Ovary (tissue), 7 donors: ENCODE measurements at regions not wholly inside any gene's neighbourhood (a gene's known extent, or its start where the extent isn't known, plus 50 kb on each side); places are given as distances from the start of the nearest gene placed in this dataset.

Experiments
- DNase-seq, 5 donors: peaks; one replicate each; pipeline ENCODE4 v3.0.0-alpha.2; 2019 to 2020
- H3K27ac ChIP-seq, 2 donors: fragments of 200-600 bp; one replicate each; pipeline versions ENCODE4 v1.5.1 to v1.8.0; 2019 to 2022
- H3K27me3 ChIP-seq: fragments of 200-600 bp; one replicate; pipeline ENCODE4 v1.8.0; 2022
- H3K36me3 ChIP-seq: fragments of 200-600 bp; sonication (generic); one replicate; pipeline ENCODE4 v1.5.1; 2019
- H3K4me1 ChIP-seq: one replicate; pipeline ENCODE4 v1.8.1; 2013; ENCODE audit warnings: mild to moderate bottlenecking, moderate library complexity; ENCODE audit not compliant: insufficient read depth
- H3K4me3 ChIP-seq: fragments of 200-600 bp; sonication (generic); one replicate; pipeline ENCODE4 v1.5.1; 2017
- H3K9me3 ChIP-seq, 2 donors: fragments of 200-600 bp in 1 of 2; sonication (generic) in 1 of 2; one replicate each; pipeline versions ENCODE4 v1.5.1 to v1.8.1; 2013 to 2019; ENCODE audit warnings: mild to moderate bottlenecking in 1 of 2, moderate library complexity in 1 of 2
- CTCF ChIP-seq, 3 donors: fragments of 450-650 bp in 2 of 3; fragments of 200-600 bp in 1 of 3; IDR thresholded peaks; one replicate each; pipeline versions ENCODE4 v1.5.1 to v1.8.0; 2016 to 2022; ENCODE audit warnings: antibody characterized with exemption in 3 of 3, mild to moderate bottlenecking in 1 of 3
- EP300 ChIP-seq: sonication (generic); formaldehyde crosslinking; IDR thresholded peaks from one replicate; pipeline ENCODE4 v1.6.1; 2017; ENCODE audit warnings: antibody characterized with exemption
- POLR2A ChIP-seq: fragments of 450-650 bp; IDR thresholded peaks from one replicate; pipeline ENCODE4 v1.6.1; 2017; ENCODE audit warnings: antibody characterized with exemption, mild to moderate bottlenecking, moderate library complexity
- WGBS, 3 donors: extraction: QIAGEN DNeasy Blood & Tissue Kit in 1 of 3; methylation state at CpG; one replicate each; pipeline versions ENCODE4 v1.1.5 to v1.1.7; 2013 to 2017; 5-methylcytosine and 5-hydroxymethylcytosine counted together
- intact Hi-C, 4 donors: fragments of 100-400 bp; cut with DNase I; formaldehyde crosslinking; loops; one replicate each; pipeline versions ENCODE4 v1.11.0 to v1.15.1; 2022 to 2023
- donor health status: DM: no; HTN: no; CAD: no; lungs with moderate emphysema.
- donor health status: DM: no; HTN: no; CAD: no.
- donor health status: Bipolar disorder and iron deficiency.
- donor health status: DM: no; HTN: no; CAD: no.
- donor health status: DM: yes; HTN: yes; CAD: no.

GRCh38 chr11:11081288-11081687 lies 223.4 kb upstream of the ZBED5 start:
- Histone ChIP-seq H3K27me3 (no peaks in the 10 kb centered on the region), H3K4me1 (no peaks in the 10 kb centered on the region), H3K27ac (no peak overlapping the region), H3K36me3 (no peaks in the 10 kb centered on the region), H3K9me3 (no peaks in the 10 kb centered on the region), H3K4me3 (no peak overlapping the region)
- WGBS, 3 donors = 80 to 89% (median 87%) methylated on average over 4 of the region's 4 CpGs
- intact Hi-C loops = no loop called here
- DNase-seq = no peak
- TF ChIP-seq POLR2A (no peak), EP300 (no peak)

GRCh38 chr11:11078344-11079086 lies 220.7 kb upstream of the ZBED5 start:
- Histone ChIP-seq H3K36me3 (no peaks in the 10 kb centered on the region), H3K4me1 (no peaks in the 10 kb centered on the region), H3K27me3 (no peaks in the 10 kb centered on the region), H3K27ac (no peak overlapping the region), H3K9me3 (no peaks in the 10 kb centered on the region), H3K4me3 (no peak overlapping the region)
- TF ChIP-seq CTCF (IDR thresholded peaks at IDR 0.05) (no peak), POLR2A (no peak), EP300 (no peak)
- WGBS, 3 donors = 81 to 90% (median 88%) methylated on average over 4 of the region's 4 CpGs
- no peak for DNase-seq
- intact Hi-C loops = no loop called here

GRCh38 chr11:11077898-11078297 lies 220.0 kb upstream of the ZBED5 start:
- TF ChIP-seq EP300 (no peak), POLR2A (no peak), CTCF (IDR thresholded peaks at IDR 0.05) (no peak)

GRCh38 chr11:11076879-11077278 lies 219.0 kb upstream of the ZBED5 start:
- TF ChIP-seq POLR2A = no peak
- TF ChIP-seq EP300 = no peak
- TF ChIP-seq CTCF (IDR thresholded peaks at IDR 0.05) = no peak
- intact Hi-C loops = no loop called here
- WGBS, 3 donors = 78 to 91% (median 87%) methylated on average over 6 of the region's 6 CpGs
- no peak overlapping the region for H3K27ac ChIP-seq
- no peak overlapping the region for H3K4me3 ChIP-seq
- no peaks in the 10 kb centered on the region for H3K36me3 ChIP-seq
- no peaks in the 10 kb centered on the region for H3K27me3 ChIP-seq
- H3K9me3 ChIP-seq = no peaks in the 10 kb centered on the region
- no peaks in the 10 kb centered on the region for H3K4me1 ChIP-seq
- DNase-seq = no peak

More at GRCh38 chr11:11077898-11078297, 220.0 kb upstream of the ZBED5 start:
- 76 to 83% (median 77%) methylated on average over 4 of the region's 4 CpGs for WGBS, 3 donors
- Histone ChIP-seq H3K27ac (no peak overlapping the region), H3K4me1 (no peaks in the 10 kb centered on the region), H3K4me3 (no peak overlapping the region), H3K27me3 (no peaks in the 10 kb centered on the region), H3K36me3 (no peaks in the 10 kb centered on the region), H3K9me3 (no peaks in the 10 kb centered on the region)
- DNase-seq = no peak
- intact Hi-C loops = no loop called here

GRCh38 chr11:11076276-11076675 lies 218.4 kb upstream of the ZBED5 start:
- TF ChIP-seq EP300 = no peak
- no peak for TF ChIP-seq CTCF (IDR thresholded peaks at IDR 0.05)
- TF ChIP-seq POLR2A = no peak
- Histone ChIP-seq H3K4me3 (no peak overlapping the region), H3K4me1 (no peaks in the 10 kb centered on the region), H3K36me3 (no peaks in the 10 kb centered on the region), H3K9me3 (no peaks in the 10 kb centered on the region), H3K27me3 (no peaks in the 10 kb centered on the region), H3K27ac (no peak overlapping the region)
- DNase-seq = no peak
- 36 to 48% (median 47%) methylated on average over 4 of the region's 4 CpGs for WGBS, 3 donors
- intact Hi-C loops = no loop called here
